HG03460 (cell line): ENCODE measurements at regions not wholly inside any gene's neighbourhood (a gene's known extent, or its start where the extent isn't known, plus 50 kb on each side); places are given as distances from the start of the nearest gene placed in this dataset.

ENCODE experiments used
- ATAC-seq: cut with Tn5 transposase; IDR thresholded peaks from one replicate; pipeline ENCODE4 v1.9.1; 2021; ENCODE audit not compliant: unreplicated experiment

- no peak for ATAC-seq
These were observed 457.3 kb downstream of the ETV1 start for GRCh38 chr7:13532028-13532753.

GRCh38 chr7:13538669-13539068 is 450.8 kb downstream of the ETV1 start:
- no peak for ATAC-seq

GRCh38 chr7:13540429-13540828 is 449.0 kb downstream of the ETV1 start:
- ATAC-seq, result no peak

- ATAC-seq, result no peak
These were observed 448.1 kb downstream of the ETV1 start for GRCh38 chr7:13541326-13541725.

- no peak for ATAC-seq
These were observed 447.0 kb downstream of the ETV1 start for GRCh38 chr7:13542451-13542850.

- ATAC-seq, result no peak
These were observed 438.0 kb downstream of the ETV1 start for GRCh38 chr7:13551503-13551902.

- no peak for ATAC-seq
These were observed 429.0 kb downstream of the ETV1 start for GRCh38 chr7:13560441-13560840.

- no peak for ATAC-seq
These were observed 426.2 kb downstream of the ETV1 start for GRCh38 chr7:13563257-13563656.

GRCh38 chr7:13563680-13564079 is 425.8 kb downstream of the ETV1 start:
- no peak for ATAC-seq

- ATAC-seq, result no peak
These were observed 411.8 kb downstream of the ETV1 start for GRCh38 chr7:13577566-13578145.

GRCh38 chr7:13578294-13578693 is 411.2 kb downstream of the ETV1 start:
- ATAC-seq, result no peak

- ATAC-seq, result no peak
These were observed 408.4 kb downstream of the ETV1 start for GRCh38 chr7:13581097-13581496.

GRCh38 chr7:13593854-13594253 is 395.6 kb downstream of the ETV1 start:
- ATAC-seq, result no peak

- no peak for ATAC-seq
These were observed 387.4 kb downstream of the ETV1 start for GRCh38 chr7:13602036-13602435.

GRCh38 chr7:13603016-13603415 is 386.4 kb downstream of the ETV1 start:
- no peak for ATAC-seq

- no peak for ATAC-seq
These were observed 385.8 kb downstream of the ETV1 start for GRCh38 chr7:13603661-13604060.

- no peak for ATAC-seq
These were observed 385.3 kb downstream of the ETV1 start for GRCh38 chr7:13604178-13604577.

GRCh38 chr7:13610372-13610771 is 379.1 kb downstream of the ETV1 start:
- ATAC-seq, result no peak

GRCh38 chr7:13615679-13616078 is 373.8 kb downstream of the ETV1 start:
- ATAC-seq, result no peak

GRCh38 chr7:13627455-13627854 is 362.0 kb downstream of the ETV1 start:
- no peak for ATAC-seq

GRCh38 chr7:13628239-13629001 is 361.0 kb downstream of the ETV1 start:
- no peak for ATAC-seq
